Endometrium (tissue), 2 donors: ENCODE measurements at regions not wholly inside any gene's neighbourhood (a gene's known extent, or its start where the extent isn't known, plus 50 kb on each side); places are given as distances from the start of the nearest gene placed in this dataset.
"Not testable (repeated sequence)": the region's sequence is repeated elsewhere in the genome, so short reads cannot be mapped to it uniquely, and the experiment has no call there.

Experiments
- FAIRE-seq: peaks from 2 replicates; lab custom pipeline; 2012; peaks lifted over from hg19 to GRCh38; lab: Jason Lieb, UNC
- donor health status: control.
- donor health status: control.

DNA sequence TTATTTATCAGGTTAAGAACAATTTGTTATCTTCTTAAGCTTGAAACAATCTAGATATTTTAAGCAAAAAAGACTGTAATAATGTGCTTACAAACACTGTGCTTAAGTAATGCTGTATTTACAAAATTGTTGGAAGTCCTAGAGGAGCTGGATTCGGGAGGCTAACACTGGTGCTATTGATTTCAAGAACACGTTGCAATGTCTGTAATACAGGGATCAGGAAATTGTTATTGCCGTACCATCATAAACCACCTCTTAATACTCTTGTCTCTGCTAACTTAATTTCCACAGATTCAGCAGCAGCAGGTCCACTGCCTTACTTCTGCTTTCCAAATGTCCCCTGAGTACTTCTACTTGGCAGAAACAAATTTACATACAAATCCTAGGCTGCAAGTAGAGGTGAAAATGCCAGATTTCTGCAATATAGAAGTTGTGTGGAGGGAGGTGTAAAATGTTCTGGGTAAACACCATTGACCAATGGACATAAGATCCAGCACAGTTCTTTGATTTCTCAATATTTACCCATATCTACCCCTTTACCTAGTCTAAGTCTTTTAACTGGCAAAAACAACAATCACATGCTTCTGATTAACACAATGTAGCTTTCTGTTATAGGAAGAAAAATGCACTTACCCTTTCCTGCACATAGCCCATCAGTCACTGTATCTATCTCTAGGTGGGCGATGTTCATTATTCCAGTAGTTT, 663.4 kb downstream of the TMTC2 start:
- no peak for FAIRE-seq

DNA sequence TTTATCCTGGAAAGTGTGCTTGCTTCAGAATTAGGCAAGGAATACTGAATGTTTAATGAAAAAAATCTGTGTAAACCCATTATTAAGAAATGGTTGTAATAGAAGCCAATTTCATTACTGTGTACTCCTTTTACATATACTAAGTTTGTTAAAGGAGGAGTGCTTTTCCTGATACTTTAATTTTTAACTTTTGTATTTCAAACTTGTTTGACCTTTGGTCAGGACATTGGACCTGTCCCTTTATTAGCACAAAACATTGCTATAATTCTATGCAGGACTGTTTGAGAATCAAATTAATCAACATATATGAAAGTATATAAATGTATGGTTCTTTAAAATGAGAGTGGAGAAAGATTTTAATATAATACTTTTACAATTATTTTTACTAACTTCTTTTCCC, 659.6 kb downstream of the TMTC2 start:
- no peak for FAIRE-seq

DNA sequence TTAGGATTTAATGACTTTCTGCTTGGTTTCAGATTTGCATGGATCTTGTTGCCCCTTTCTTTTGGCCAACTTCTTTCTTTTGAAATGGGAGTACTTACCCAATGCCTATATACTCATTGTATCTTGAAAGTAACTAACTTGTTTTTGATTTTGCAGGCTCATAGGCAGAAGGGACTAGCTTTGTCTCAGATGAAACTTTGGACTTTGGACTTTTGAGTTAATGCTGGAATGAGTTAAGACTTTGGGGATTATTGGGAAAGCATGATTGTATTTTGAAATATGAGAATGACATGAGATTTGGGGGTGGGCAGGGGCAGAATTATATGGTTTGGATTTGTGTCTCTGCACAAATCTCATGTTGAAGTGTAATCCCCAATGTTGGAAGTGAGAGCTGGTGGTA, 657.1 kb downstream of the TMTC2 start:
- FAIRE-seq: no peak

DNA sequence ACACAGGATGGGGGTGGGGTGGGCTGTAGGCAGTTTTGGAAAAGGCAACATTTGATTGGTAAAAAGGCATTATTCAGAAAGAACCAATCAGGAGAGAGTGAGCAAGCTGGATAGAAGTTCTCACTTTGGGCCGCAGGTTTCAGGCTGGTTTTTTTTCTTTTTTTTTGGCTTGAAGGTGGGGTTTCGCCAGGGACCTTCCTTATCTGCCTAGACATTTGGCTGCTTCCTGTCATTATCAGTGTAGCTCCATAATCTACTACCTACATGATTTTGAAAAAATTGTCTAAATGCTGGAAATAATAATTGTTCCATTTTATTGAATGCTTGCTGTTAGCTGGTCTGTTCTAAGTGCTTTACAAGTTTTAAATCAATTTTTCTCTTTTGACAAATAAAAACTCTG, 649.0 kb downstream of the TMTC2 start:
- no peak for FAIRE-seq

DNA sequence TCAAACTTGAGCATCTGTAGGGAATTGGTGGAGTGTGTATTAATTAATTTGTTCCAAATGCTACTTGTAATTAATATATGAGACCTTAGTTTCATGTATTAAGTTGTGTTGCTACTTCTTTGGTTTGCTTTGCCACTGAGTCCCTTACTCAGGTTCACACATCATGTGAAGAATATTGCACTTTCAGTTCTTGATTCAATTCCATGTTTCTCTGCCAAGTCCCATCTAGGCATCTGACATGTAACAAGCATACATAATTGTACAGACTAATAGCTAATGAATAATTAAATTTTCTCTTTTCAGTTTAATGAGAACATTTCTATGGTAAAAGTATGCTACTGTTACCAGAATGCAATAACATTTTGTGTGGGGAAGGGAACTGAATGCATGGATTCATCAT, 640.0 kb downstream of the TMTC2 start:
- no peak for FAIRE-seq

DNA sequence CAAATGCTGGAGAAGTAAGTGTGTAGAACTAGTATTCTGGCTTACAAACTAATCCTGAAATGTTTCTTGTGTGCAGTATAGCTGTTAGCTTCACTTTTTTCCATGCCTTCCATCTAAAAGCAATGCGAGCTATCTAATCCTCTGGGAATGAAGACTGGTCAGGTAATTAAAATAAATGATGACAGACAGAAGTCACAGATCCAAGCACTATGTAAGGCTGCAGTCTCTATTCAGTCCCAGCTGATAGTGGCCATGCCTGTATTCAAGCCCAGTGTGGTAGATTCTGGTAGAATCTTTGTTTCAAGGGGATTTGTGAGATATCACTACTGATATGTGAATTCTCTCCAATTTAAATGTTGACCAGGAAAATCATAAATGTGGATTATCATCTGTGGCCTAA, 637.2 kb downstream of the TMTC2 start:
- FAIRE-seq: no peak

DNA sequence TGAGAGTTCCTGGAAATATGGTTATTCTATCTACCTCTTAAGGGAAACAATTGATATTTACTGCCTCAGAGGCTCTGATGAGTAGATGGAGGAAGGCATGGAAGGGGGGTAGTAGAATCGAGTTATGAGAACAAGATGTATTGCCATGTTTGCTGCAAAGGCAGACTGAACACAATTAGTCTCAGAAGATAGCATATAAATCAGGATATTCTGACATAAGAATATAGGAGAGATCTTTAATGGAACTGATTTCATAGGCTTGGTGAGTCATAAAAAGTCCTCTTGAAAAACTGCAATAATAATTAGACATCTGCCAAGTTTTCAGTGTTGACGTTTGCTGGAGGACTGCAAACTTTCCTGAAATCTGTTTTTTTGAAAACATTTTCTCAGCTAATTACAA, 636.1 kb downstream of the TMTC2 start:
- no peak for FAIRE-seq

DNA sequence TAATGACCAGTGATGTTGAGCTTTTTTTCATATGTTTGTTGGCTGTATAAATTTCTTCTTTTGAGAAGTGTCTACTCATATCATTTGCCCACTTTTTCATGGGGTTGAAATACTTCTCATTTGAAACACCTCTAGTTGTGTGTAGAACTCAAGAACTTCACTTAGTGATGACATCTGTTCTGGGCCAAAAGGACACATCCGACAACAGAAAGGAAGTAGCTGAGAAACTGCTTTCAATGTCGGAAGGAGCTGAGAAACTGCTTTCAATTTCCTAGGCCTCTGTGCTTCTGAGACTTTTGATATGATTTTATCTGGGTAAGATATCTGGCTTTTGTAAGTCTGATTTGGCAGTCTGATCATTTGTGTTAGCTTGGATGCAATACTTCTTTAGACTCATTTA, 635.3 kb downstream of the TMTC2 start:
- FAIRE-seq: no peak

DNA sequence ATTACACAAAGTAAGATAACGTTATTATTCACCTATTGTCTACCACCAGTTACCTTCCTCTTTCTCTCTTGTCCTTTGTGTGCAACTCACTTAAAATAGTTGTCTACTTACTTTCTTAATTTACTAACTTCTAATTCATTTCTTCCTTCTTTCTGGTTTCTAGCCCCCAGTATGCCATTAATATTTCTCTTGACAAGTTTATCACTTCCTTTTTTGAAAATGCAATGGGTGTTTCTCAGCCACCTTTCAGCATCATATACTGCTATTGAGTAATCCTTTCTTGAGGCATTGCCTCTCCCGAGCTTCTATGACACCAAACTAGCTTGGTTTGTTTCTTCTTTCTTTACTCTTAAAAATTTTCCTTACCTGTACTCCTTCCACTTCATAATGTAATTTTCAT, 633.6 kb downstream of the TMTC2 start:
- FAIRE-seq: no peak

DNA sequence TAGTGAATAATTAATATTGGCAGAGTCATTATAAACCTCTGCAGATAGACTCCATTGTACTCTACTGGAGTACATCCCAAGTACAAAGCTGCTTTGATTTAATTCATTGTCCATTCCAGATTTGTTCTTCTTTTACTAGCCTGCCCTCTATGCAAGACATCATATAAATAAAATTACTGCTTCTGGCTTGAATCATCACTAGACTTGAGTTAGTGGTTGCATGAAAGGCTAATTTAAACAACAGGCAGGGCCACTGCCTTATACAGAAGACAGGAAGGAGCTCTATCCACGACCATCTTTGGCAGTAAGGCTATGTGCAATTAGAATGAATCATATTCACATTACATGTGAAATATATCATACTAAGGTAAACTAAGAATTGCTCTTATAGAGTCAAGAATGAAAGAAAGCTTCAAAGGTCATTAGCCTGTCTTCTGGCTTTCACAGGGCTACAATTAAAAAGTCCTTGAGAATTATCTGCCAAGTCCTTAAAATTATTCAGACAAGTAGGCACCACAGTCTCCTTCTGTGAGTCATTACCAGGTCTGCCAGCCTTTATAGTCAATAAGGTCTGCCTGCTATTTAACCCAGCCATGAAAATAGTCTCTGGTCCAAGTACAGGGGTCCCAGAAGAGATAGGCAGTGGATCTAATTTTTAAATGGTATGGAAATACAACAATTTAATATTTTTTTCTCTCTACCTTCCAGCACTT, 631.8 kb downstream of the TMTC2 start:
- no peak for FAIRE-seq

DNA sequence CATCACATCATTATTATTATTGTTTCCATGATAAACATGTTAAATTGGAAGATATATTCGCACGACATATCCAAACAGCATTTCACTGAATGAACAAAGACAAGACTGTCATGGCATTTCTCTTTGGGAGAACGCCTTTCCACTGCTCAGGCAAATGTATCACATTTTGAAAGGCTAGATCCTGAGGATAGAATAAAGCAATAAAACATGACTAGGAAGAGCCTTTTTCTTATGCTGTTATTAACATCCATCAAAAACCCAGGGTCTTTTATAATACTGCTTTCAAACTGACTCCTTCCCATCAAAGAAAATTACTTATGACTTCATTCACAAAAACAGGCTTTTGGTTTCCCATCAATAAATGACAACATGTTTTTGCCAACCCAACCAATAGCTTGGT, 630.9 kb downstream of the TMTC2 start:
- FAIRE-seq: no peak

DNA sequence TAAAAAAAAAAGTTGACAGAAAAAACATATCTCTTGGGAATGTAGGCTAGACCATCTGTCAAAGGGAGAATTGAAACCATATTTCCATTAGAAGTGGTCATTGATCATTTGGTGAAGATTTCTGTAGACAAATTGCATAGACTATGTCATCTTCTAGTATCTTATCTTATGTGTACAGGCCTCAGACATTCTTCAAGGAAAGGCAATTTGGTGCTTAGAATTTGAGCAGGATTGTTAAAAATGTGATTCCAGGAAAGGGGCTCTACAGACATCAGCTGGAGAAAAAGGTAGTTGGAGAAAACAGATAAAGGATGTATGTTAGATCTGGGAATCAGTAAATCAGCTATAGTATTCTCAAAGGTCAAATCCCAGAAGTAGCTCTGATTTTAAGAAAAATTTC, 627.1 kb downstream of the TMTC2 start:
- no peak for FAIRE-seq

DNA sequence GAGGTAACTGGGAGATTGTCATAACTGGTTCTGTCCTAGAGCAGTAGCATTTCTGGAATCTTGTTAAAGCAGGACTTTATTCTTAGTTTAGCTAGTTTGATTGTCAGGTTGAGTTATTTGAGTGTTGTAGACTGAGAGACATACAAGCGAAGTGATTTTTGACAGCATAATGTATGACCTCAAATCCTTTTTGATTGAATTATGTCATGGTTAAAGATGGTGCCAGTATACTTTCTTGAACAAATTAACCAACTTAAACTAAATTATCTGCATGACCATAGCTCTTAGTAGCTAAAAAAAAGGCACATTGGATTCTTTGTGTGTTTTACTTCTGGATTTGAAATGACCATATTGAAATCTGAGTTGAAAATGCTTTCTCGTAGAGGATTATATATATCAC, 626.6 kb downstream of the TMTC2 start:
- FAIRE-seq: no peak

DNA sequence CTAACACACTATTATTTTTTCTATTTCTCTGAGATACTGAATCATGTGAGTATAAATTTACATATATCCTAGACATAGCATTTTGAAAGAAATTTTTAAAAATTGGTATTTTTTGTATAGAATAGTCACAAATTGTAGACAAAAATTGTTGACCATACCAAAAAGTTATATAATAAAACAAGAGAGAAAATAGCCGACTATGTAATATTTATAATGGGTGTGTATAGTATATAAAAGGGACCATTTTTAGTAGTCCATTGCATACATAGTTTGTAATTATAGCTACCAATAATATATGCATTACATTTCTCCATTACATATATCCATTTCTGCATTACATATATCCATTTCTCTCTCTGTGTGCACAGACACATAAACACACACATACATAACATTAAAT, 590.2 kb downstream of the TMTC2 start:
- no peak for FAIRE-seq

DNA sequence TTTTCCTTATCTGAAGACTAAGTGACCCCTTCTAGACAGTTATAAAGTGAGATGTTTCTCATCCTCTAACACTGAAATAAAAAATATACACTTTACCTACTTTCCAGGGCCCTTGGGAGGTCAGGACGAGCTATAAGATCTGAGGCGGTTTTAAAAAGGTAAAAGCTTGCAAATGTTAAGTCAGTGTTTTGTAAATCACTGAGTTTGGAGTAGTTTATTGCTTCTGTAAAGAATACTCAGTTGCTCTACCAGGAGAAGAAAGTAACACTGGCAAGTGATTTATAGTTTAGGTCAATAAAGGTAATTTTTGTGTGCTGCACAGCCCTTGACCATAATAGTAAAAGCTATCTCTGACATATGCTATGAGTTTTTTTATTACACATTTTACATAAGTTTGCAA, 584.5 kb downstream of the TMTC2 start:
- FAIRE-seq: no peak

DNA sequence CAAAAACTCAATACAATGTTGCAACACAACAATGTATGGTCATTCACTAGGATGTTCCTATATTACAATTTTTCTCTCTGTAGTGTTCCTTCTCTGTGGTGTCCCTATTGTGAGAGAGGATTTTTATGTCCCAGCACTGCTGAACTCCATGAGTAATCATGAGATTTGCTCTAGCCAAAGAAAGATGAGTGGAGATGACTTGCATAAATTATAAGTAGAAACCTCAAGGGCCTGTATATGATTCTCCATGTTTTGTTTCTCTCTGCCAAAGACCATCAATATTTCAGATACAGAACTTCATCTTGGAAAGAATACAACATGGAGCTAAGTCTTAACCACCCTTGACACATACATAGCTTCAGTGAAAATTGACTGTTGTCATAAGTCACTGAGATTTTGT, 579.1 kb downstream of the TMTC2 start:
- no peak for FAIRE-seq

DNA sequence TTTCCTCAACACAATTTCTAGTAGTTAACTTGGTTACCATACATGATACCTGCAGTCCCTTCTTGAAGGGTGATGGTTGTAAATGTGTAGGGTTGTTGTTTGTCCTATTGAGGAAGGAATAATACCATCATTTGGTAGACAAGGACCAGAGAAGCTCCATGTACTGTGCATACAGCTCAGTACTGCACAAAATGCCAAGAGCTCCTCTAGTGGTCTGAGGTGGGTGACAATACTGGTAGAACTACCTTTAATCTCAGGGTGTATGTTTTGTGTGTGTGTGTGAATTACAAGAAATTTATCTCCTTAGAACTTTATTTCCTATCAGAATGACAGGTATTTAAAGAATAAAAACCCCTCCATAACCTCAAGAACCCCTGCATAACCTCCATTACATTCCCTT, 575.3 kb downstream of the TMTC2 start:
- FAIRE-seq: no peak

DNA sequence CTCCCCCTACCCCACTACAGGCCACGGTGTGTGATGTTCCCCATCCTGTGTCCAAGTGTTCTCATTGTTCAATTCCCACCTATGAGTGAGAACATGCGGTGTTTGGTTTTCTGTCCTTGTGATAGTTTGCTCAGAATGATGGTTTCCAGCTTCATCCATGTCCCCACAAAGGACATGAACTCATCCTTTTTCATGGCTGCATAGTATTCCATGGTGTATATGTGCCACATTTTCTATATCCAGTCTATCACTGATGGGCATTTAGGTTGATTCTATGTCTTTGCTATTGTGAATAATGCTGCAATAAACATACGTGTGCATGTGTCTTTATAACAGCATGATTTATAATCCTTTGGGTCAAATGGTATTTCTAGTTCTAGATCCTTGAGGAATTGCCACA, 573.4 kb downstream of the TMTC2 start:
- FAIRE-seq: not testable (repeated sequence)

DNA sequence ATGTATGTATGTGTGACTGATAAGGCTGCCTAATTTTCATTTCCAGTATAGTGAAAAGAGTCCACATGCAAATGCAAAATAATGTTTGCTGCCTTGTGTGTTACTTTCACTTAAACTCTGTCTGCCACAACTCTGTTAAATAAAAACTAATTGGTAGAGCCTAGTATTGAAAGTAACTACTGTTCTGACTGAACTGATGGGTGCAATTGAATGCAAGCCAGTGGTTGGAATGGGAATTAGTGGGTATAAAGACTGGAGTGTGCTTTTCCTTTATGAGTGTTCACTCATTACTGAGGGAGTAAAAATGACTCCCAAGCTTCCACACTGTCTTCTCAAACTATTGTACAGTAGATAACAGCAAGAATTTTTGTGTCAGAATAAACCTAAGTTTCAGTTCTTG, 571.0 kb downstream of the TMTC2 start:
- FAIRE-seq: no peak

DNA sequence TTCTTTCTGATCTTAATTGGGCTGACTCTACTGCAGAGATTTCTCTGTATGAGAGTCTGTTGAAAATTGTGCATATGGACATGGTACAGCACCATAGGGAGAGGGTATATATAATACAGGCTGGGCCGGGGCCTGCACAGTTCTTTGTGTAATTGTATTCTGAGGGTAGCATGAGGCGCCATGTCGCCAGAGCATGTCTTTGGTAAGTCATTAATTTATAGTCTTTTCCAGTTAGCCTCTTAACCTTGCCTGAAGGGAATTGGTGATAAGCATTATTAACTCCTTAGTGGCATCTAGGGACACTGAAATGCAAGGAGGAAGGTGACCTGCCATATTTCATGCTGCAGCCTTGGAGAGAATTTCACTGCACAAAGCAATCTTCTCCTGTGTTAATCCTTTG, 569.9 kb downstream of the TMTC2 start:
- no peak for FAIRE-seq

DNA sequence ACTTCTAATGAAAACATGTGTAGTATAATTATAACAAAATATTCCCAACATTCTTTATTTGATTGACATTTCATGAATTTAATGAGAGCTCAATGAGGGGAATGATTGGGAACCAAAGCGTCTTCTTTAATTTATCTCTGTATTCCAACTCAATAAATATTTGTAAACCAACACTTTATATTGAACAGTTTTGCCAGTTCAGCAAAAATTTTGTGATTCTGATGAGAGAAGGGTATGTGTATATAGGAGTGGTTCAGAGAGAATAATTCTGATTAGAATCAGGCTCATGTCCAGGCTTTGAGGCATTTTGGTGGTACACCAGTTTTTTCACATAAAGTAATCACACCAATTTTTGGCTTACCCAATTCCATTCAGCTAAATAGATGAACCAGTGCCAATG, 564.2 kb downstream of the TMTC2 start:
- FAIRE-seq: no peak

DNA sequence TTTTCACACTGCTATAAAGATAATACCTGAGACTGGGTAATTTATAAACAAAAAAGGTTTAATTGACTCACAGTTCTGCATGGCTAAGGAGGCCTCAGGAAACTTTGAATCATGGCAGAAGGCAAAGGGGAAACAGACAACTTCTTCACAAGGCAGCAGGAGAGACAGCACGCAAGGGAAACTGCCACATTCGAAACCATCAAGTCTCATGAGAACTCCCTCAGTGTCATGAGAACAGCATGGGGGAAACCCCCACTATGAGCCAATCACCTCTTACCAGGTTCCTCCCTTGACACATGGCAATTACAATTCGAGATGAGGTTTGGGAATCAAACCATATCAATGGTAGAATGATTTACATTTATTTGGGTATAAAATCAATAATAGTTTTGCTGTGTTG, 558.5 kb downstream of the TMTC2 start:
- FAIRE-seq: no peak

DNA sequence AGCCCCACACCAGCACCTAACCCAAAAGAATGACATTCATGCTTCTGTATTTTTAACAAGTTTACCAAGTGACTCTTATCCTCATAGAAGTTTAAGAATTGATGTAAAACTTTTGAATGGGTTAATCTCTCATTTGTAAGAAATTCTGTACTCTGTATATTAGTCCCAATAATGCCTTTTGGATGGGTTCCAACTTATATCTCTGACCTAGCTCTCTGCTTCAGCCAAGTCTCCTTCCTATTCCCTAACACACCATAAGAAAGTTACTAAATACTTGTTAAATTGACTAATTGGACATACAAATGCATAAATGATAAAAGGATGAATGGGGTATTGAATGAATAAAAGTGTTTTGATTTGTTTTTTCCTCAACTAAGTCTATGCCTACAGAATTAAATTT, 557.3 kb downstream of the TMTC2 start:
- FAIRE-seq: no peak

DNA sequence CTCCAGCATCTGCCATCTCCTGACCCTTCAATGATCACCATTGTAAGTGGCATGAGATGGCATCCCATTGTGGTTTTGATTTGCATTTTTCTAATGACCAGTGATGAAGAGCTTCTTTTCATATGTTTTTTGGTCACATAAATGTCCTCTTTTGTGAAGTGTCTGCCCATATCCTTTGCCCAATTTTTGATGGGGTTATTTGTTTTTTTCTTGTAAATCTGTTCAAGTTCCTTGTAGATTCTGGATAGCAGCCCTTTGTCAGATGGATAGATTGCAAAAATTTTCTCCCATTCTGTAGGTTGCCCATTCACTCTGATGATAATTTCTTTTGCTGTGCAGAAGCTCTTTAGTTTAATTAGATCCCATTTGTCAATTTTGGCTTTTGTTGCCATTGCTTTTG, 547.3 kb downstream of the TMTC2 start:
- not testable (repeated sequence) for FAIRE-seq
